ENCODE measurements at regions not wholly inside any gene's neighbourhood (a gene's known extent, or its start where the extent isn't known, plus 50 kb on each side); places are given as distances from the start of the nearest gene placed in this dataset.

DNA sequence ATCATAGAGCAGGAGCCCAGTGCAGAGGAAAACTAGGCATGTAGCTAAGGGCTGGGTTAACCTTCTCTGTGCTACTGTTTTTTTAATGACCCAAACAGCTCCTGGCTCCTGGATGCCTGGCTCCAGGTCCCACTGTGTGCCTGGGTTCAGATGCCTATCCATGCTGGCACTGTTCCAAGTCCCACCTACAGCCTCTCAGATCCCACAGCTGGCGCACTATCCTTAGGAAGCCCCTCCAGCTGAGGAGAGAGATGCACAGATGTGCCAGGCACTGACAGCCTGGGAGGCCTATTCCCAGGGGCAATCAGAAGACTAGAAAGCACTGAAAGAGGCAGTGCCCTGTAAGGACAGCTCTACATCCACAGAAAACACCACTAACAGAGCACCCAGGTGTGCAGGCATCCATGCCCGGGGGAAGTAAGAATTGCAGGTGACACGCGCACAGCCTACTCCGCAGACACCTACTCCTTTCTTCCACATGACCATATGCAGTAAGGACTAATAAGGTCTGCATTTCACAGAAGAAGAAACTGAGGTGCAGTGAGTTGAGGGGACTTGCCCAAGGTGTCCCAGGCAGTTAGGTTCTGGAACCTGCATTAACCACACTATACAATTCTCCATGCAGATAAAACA is 51.2 kb downstream of the PITPNM2 start:
- Histone ChIP-seq H3K9me3 (ENCODE audit: low read length) (no peaks in the 10 kb centered on the region), H3K9me2 (ENCODE audit: insufficient read depth, low read length) (no peaks in the 10 kb centered on the region), H3K27me3 (ENCODE audit: insufficient read depth, low read depth, low read length) (no peaks in the 10 kb centered on the region), H3K4me3 (ENCODE audit: low read length) (no peak overlapping the region), H3K27ac (ENCODE audit: low read length) (no peak overlapping the region), H3K79me2 (replicated peaks; ENCODE audit: insufficient read depth, low read length) (no peaks in the 10 kb centered on the region), H4K20me1 (ENCODE audit: insufficient read depth) (no peaks in the 10 kb centered on the region), H3K9ac (ENCODE audit: low read length) (no peak overlapping the region), H2AFZ (ENCODE audit: low read depth, low read length) (no peak overlapping the region), H3F3A (ENCODE audit: insufficient read depth, low read length, poor library complexity, severe bottlenecking) (no peaks in the 10 kb centered on the region), H3K4me2 (ENCODE audit: low read length) (no peak overlapping the region), H3K36me3 (ENCODE audit: insufficient read depth, low read length) (no peaks in the 10 kb centered on the region)
- no peak for TF ChIP-seq EZH2 (IDR thresholded peaks at IDR 0.05; ENCODE audit: borderline replicate concordance, insufficient read depth, low read length, poor library complexity, severe bottlenecking)
- TF ChIP-seq POLR2AphosphoS5 (IDR thresholded peaks at IDR 0.05): no peak
- TF ChIP-seq, protein P1, sequence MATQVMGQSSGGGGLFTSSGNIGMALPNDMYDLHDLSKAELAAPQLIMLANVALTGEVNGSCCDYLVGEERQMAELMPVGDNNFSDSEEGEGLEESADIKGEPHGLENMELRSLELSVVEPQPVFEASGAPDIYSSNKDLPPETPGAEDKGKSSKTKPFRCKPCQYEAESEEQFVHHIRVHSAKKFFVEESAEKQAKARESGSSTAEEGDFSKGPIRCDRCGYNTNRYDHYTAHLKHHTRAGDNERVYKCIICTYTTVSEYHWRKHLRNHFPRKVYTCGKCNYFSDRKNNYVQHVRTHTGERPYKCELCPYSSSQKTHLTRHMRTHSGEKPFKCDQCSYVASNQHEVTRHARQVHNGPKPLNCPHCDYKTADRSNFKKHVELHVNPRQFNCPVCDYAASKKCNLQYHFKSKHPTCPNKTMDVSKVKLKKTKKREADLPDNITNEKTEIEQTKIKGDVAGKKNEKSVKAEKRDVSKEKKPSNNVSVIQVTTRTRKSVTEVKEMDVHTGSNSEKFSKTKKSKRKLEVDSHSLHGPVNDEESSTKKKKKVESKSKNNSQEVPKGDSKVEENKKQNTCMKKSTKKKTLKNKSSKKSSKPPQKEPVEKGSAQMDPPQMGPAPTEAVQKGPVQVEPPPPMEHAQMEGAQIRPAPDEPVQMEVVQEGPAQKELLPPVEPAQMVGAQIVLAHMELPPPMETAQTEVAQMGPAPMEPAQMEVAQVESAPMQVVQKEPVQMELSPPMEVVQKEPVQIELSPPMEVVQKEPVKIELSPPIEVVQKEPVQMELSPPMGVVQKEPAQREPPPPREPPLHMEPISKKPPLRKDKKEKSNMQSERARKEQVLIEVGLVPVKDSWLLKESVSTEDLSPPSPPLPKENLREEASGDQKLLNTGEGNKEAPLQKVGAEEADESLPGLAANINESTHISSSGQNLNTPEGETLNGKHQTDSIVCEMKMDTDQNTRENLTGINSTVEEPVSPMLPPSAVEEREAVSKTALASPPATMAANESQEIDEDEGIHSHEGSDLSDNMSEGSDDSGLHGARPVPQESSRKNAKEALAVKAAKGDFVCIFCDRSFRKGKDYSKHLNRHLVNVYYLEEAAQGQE (IDR thresholded peaks at IDR 0.05; ENCODE audit: borderline replicate concordance): no peak
- no peak for TF ChIP-seq MXI1 (conservative IDR thresholded peaks at IDR 0.05; ENCODE audit: poor library complexity, severe bottlenecking)
- TF ChIP-seq, protein P2, sequence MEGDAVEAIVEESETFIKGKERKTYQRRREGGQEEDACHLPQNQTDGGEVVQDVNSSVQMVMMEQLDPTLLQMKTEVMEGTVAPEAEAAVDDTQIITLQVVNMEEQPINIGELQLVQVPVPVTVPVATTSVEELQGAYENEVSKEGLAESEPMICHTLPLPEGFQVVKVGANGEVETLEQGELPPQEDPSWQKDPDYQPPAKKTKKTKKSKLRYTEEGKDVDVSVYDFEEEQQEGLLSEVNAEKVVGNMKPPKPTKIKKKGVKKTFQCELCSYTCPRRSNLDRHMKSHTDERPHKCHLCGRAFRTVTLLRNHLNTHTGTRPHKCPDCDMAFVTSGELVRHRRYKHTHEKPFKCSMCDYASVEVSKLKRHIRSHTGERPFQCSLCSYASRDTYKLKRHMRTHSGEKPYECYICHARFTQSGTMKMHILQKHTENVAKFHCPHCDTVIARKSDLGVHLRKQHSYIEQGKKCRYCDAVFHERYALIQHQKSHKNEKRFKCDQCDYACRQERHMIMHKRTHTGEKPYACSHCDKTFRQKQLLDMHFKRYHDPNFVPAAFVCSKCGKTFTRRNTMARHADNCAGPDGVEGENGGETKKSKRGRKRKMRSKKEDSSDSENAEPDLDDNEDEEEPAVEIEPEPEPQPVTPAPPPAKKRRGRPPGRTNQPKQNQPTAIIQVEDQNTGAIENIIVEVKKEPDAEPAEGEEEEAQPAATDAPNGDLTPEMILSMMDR (IDR thresholded peaks at IDR 0.05; ENCODE audit: poor library complexity, severe bottlenecking): no peak
- no peak for TF ChIP-seq EP300 (conservative IDR thresholded peaks at IDR 0.05; ENCODE audit: poor library complexity, severe bottlenecking)
- no peak for TF ChIP-seq SMC3 (conservative IDR thresholded peaks at IDR 0.05; ENCODE audit: poor library complexity)
- TF ChIP-seq TAF1 (IDR thresholded peaks at IDR 0.05; ENCODE audit: low read depth): no peak
- TF ChIP-seq RAD21 (conservative IDR thresholded peaks at IDR 0.05): no peak

DNA sequence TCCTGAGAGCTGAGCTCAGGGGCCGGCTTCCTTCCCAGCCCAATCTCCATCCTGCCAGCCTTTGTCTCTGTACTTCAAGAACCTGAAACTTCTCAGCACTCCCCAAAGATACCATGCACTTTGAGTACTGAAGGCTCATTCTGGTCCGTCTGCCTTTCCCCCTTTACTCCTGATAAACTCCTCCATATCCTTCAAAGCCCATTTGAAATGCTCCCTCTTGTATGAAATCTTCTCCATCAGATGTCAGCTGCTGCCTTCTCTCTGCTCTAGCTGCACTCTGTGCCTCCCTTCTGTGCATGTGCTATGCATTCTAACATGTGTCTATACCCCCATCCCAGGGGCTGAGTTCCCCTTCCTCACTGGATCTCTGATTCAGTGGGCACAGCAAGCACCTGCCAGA is 52.1 kb downstream of the PITPNM2 start:
- Histone ChIP-seq H3K27me3 (ENCODE audit: insufficient read depth, low read depth, low read length) (no peaks in the 10 kb centered on the region), H3K4me2 (ENCODE audit: low read length) (no peak overlapping the region), H3K79me2 (replicated peaks; ENCODE audit: insufficient read depth, low read length) (no peaks in the 10 kb centered on the region), H3K27ac (ENCODE audit: low read length) (no peak overlapping the region), H3K9me2 (ENCODE audit: insufficient read depth, low read length) (no peaks in the 10 kb centered on the region), H3K9me3 (ENCODE audit: low read length) (no peaks in the 10 kb centered on the region), H3K36me3 (ENCODE audit: insufficient read depth, low read length) (no peaks in the 10 kb centered on the region), H3K9ac (ENCODE audit: low read length) (no peak overlapping the region), H2AFZ (ENCODE audit: low read depth, low read length) (no peak overlapping the region), H3F3A (ENCODE audit: insufficient read depth, low read length, poor library complexity, severe bottlenecking) (no peaks in the 10 kb centered on the region), H4K20me1 (ENCODE audit: insufficient read depth) (no peaks in the 10 kb centered on the region), H3K4me3 (ENCODE audit: low read length) (no peak overlapping the region)
- TF ChIP-seq TAF1 (IDR thresholded peaks at IDR 0.05; ENCODE audit: low read depth) (no peak), EP300 (conservative IDR thresholded peaks at IDR 0.05; ENCODE audit: poor library complexity, severe bottlenecking) (no peak), EZH2 (IDR thresholded peaks at IDR 0.05; ENCODE audit: borderline replicate concordance, insufficient read depth, low read length, poor library complexity, severe bottlenecking) (no peak), MXI1 (conservative IDR thresholded peaks at IDR 0.05; ENCODE audit: poor library complexity, severe bottlenecking) (no peak), RAD21 (conservative IDR thresholded peaks at IDR 0.05) (no peak), POLR2AphosphoS5 (IDR thresholded peaks at IDR 0.05) (no peak), SMC3 (conservative IDR thresholded peaks at IDR 0.05; ENCODE audit: poor library complexity) (no peak)
- TF ChIP-seq, protein P1 (IDR thresholded peaks at IDR 0.05; ENCODE audit: borderline replicate concordance): no peak
- TF ChIP-seq, protein P2 (IDR thresholded peaks at IDR 0.05; ENCODE audit: poor library complexity, severe bottlenecking): no peak
